ENCODE measurements at regions not wholly inside any gene's neighbourhood (a gene's known extent, or its start where the extent isn't known, plus 50 kb on each side); places are given as distances from the start of the nearest gene placed in this dataset.

GRCh38 chr4:101730291-101731117 is 60.0 kb upstream of the BANK1 start:
- H3F3A ChIP-seq (ENCODE audit: insufficient read depth): no peaks in the 10 kb centered on the region

DNA sequence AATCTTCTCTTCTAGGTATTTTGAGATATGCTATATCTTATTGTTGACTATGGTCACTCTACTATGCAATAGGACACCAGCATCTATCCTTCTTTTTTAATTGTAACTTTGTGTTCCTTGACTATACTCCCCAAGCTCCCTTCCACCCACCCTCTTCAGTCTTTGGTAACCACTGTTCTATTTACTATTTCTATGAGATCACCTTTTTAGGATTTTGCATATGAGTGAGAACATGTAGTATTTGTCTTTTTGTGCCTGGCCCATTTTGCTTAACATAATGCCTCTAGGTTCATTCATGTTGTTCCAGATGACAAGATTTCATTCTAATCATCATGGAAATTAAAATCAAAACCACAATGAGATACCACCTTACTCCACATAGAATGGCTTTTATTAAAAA is 63.3 kb upstream of the BANK1 start:
- Histone ChIP-seq H3K79me2 (ENCODE audit: insufficient read depth, low read length) (no peaks in the 10 kb centered on the region), H3K4me3 (ENCODE audit: insufficient read depth, low read length, poor library complexity, severe bottlenecking) (no peak overlapping the region), H3K27me3 (ENCODE audit: low read length) (no peaks in the 10 kb centered on the region), H3K4me2 (ENCODE audit: low read depth, low read length, poor library complexity, severe bottlenecking) (no peak overlapping the region), H3K9me3 (ENCODE audit: insufficient read depth, low read length) (no peaks in the 10 kb centered on the region), H3K27ac (ENCODE audit: low read depth, low read length) (no peak overlapping the region), H4K20me1 (ENCODE audit: low read depth, low read length) (no peaks in the 10 kb centered on the region), H3K9ac (ENCODE audit: low read length) (no peak overlapping the region), H2AFZ (ENCODE audit: low read depth, low read length, severe bottlenecking) (no peak overlapping the region), H3F3A (ENCODE audit: insufficient read depth) (no peaks in the 10 kb centered on the region), H3K36me3 (ENCODE audit: low read length) (no peaks in the 10 kb centered on the region), H3K9me2 (replicated peaks; ENCODE audit: insufficient read depth, low read length) (no peaks in the 10 kb centered on the region)
- no peak for TF ChIP-seq EZH2phosphoT487 (conservative IDR thresholded peaks at IDR 0.05; ENCODE audit: low read length)
- no peak for TF ChIP-seq CTCF (IDR thresholded peaks at IDR 0.05; ENCODE audit: insufficient read depth, low read length, poor library complexity, severe bottlenecking)

More at GRCh38 chr4:101730291-101731117, 60.0 kb upstream of the BANK1 start:
- Histone ChIP-seq H3K36me3 (ENCODE audit: low read length) (no peaks in the 10 kb centered on the region), H2AFZ (ENCODE audit: low read depth, low read length, severe bottlenecking) (no peak overlapping the region), H3K9me3 (ENCODE audit: insufficient read depth, low read length) (no peaks in the 10 kb centered on the region), H3K27me3 (ENCODE audit: low read length) (no peaks in the 10 kb centered on the region), H3K9ac (ENCODE audit: low read length) (no peak overlapping the region), H3K27ac (ENCODE audit: low read depth, low read length) (no peak overlapping the region), H3K4me3 (ENCODE audit: insufficient read depth, low read length, poor library complexity, severe bottlenecking) (no peak overlapping the region), H3K9me2 (replicated peaks; ENCODE audit: insufficient read depth, low read length) (no peaks in the 10 kb centered on the region), H3K79me2 (ENCODE audit: insufficient read depth, low read length) (no peaks in the 10 kb centered on the region), H4K20me1 (ENCODE audit: low read depth, low read length) (no peaks in the 10 kb centered on the region), H3K4me2 (ENCODE audit: low read depth, low read length, poor library complexity, severe bottlenecking) (no peak overlapping the region)
- TF ChIP-seq CTCF (IDR thresholded peaks at IDR 0.05; ENCODE audit: insufficient read depth, low read length, poor library complexity, severe bottlenecking): no peak
- no peak for TF ChIP-seq EZH2phosphoT487 (conservative IDR thresholded peaks at IDR 0.05; ENCODE audit: low read length)

- no peaks in the 10 kb centered on the region for H3K9me2 ChIP-seq (replicated peaks; ENCODE audit: insufficient read depth, low read length)
- TF ChIP-seq CTCF (IDR thresholded peaks at IDR 0.05; ENCODE audit: insufficient read depth, low read length, poor library complexity, severe bottlenecking) (no peak), EZH2phosphoT487 (conservative IDR thresholded peaks at IDR 0.05; ENCODE audit: low read length) (no peak)
- H3K4me2 ChIP-seq (ENCODE audit: low read depth, low read length, poor library complexity, severe bottlenecking): no peak overlapping the region
- no peak overlapping the region for H3K4me3 ChIP-seq (ENCODE audit: insufficient read depth, low read length, poor library complexity, severe bottlenecking)
- H3K9me3 ChIP-seq (ENCODE audit: insufficient read depth, low read length): no peaks in the 10 kb centered on the region
- no peaks in the 10 kb centered on the region for H3K79me2 ChIP-seq (ENCODE audit: insufficient read depth, low read length)
- H3K27me3 ChIP-seq (ENCODE audit: low read length): no peaks in the 10 kb centered on the region
- no peaks in the 10 kb centered on the region for H3F3A ChIP-seq (ENCODE audit: insufficient read depth)
- no peak overlapping the region for H2AFZ ChIP-seq (ENCODE audit: low read depth, low read length, severe bottlenecking)
- H3K36me3 ChIP-seq (ENCODE audit: low read length): no peaks in the 10 kb centered on the region
- H3K27ac ChIP-seq (ENCODE audit: low read depth, low read length): no peak overlapping the region
- H4K20me1 ChIP-seq (ENCODE audit: low read depth, low read length): no peaks in the 10 kb centered on the region
- H3K9ac ChIP-seq (ENCODE audit: low read length): no peak overlapping the region
Observed at GRCh38 chr4:101724093-101724492, 66.4 kb upstream of the BANK1 start.
